Karpas-422 (cell line): ENCODE measurements at regions not wholly inside any gene's neighbourhood (a gene's known extent, or its start where the extent isn't known, plus 50 kb on each side); places are given as distances from the start of the nearest gene placed in this dataset.
"Not testable (repeated sequence)": the region's sequence is repeated elsewhere in the genome, so short reads cannot be mapped to it uniquely, and the experiment has no call there.

ENCODE experiments used
- DNase-seq: peaks from one replicate; pipeline ENCODE4 v3.0.0-alpha.2; 2015
- H2AFZ ChIP-seq: fragments of 200-600 bp; sonication (generic); 2 replicates; pipeline ENCODE4 v1.6.1; 2014; ENCODE audit warnings: antibody characterized with exemption, low read length, mixed read lengths
- H3K27ac ChIP-seq: fragments of 200-600 bp; sonication (generic); 2 replicates; pipeline ENCODE4 v1.5.1; 2014; ENCODE audit warnings: mild to moderate bottlenecking, low read length, moderate library complexity
- H3K27me3 ChIP-seq: fragments of 200-600 bp; sonication (generic); 2 replicates; pipeline ENCODE4 v1.6.1; 2014; ENCODE audit warnings: low read length, mixed read lengths
- H3K36me3 ChIP-seq: fragments of 200-600 bp; sonication (generic); 2 replicates; pipeline ENCODE4 v1.6.1; 2014; ENCODE audit warnings: low read length, mixed read lengths; ENCODE audit not compliant: insufficient read depth
- H3K4me1 ChIP-seq: fragments of 200-600 bp; sonication (generic); 2 replicates; pipeline ENCODE4 v1.6.1; 2014; ENCODE audit warnings: mild to moderate bottlenecking, low read length, mixed read lengths
- H3K4me2 ChIP-seq: fragments of 200-600 bp; sonication (generic); 2 replicates; pipeline ENCODE4 v1.6.1; 2014; ENCODE audit warnings: low read length, low read depth, mild to moderate bottlenecking; ENCODE audit not compliant: poor library complexity, severe bottlenecking
- H3K4me3 ChIP-seq: fragments of 200-600 bp; sonication (generic); 2 replicates; pipeline ENCODE4 v1.5.1; 2014; ENCODE audit warnings: mild to moderate bottlenecking, antibody characterized with exemption, low read length, mixed read lengths
- H3K79me2 ChIP-seq: fragments of 200-600 bp; sonication (generic); 2 replicates; pipeline ENCODE4 v1.6.1; 2014; ENCODE audit warnings: mild to moderate bottlenecking, low read length, mixed read lengths
- H3K9ac ChIP-seq: fragments of 200-600 bp; sonication (generic); 2 replicates; pipeline ENCODE4 v1.6.0; 2014; ENCODE audit warnings: low read length
- H3K9me2 ChIP-seq: fragments of 200-600 bp; sonication (generic), shearing (Covaris generic); replicated peaks from 2 replicates; pipeline ENCODE4 v1.6.0; 2014; ENCODE audit warnings: mild to moderate bottlenecking, low read length, moderate library complexity; ENCODE audit not compliant: insufficient read depth
- H3K9me3 ChIP-seq: fragments of 300-700, 200-600 bp; sonication (generic); 2 replicates; pipeline ENCODE4 v1.6.1; 2014; ENCODE audit warnings: low read length, mixed read lengths
- H4K20me1 ChIP-seq: fragments of 200-600 bp; sonication (generic); 2 replicates; pipeline ENCODE4 v1.6.1; 2014; ENCODE audit warnings: mild to moderate bottlenecking, antibody characterized with exemption, low read length, low read depth; ENCODE audit not compliant: insufficient read depth

DNA sequence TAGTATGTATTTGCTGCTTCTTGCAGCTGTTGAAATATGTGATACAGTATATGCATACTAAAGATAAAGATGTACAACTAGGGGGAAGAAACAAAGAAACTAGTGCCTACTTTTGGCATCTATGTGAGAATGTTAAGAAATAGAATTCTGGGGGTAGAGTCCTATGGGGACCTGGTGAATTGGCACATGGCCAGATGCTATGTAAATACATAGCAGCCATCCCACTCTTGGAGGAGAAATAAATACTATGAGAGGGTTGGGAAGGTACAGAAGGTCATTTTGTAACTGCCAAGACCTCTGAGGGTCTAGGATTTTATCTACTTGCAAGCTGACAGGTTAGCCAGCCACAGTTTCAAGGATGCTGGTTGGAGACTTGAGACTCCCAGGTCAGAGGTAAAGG is 298.3 kb upstream of the TBL1XR1 start:
- no peaks in the 10 kb centered on the region for H3K27me3 ChIP-seq
- H3K27ac ChIP-seq: no peak overlapping the region
- no peaks in the 10 kb centered on the region for H3K4me1 ChIP-seq
- H3K9ac ChIP-seq: no peak overlapping the region
- no peaks in the 10 kb centered on the region for H3K79me2 ChIP-seq
- no peak for DNase-seq
- H3K9me2 ChIP-seq: no peaks in the 10 kb centered on the region
- no peak overlapping the region for H3K4me2 ChIP-seq
- H3K4me3 ChIP-seq: no peak overlapping the region
- no peaks in the 10 kb centered on the region for H4K20me1 ChIP-seq
- H3K9me3 ChIP-seq: no peaks in the 10 kb centered on the region
- no peaks in the 10 kb centered on the region for H3K36me3 ChIP-seq
- H2AFZ ChIP-seq: no peak overlapping the region

GRCh38 chr3:177498037-177498857 is 301.0 kb upstream of the TBL1XR1 start:
- Histone ChIP-seq H3K4me2 (no peak overlapping the region), H3K27ac (no peak overlapping the region), H3K4me3 (no peak overlapping the region), H3K9ac (no peak overlapping the region), H3K9me2 (no peaks in the 10 kb centered on the region), H2AFZ (no peak overlapping the region), H3K4me1 (no peaks in the 10 kb centered on the region), H3K79me2 (no peaks in the 10 kb centered on the region), H4K20me1 (no peaks in the 10 kb centered on the region), H3K36me3 (no peaks in the 10 kb centered on the region), H3K27me3 (no peaks in the 10 kb centered on the region), H3K9me3 (no peaks in the 10 kb centered on the region)
- no peak for DNase-seq

DNA sequence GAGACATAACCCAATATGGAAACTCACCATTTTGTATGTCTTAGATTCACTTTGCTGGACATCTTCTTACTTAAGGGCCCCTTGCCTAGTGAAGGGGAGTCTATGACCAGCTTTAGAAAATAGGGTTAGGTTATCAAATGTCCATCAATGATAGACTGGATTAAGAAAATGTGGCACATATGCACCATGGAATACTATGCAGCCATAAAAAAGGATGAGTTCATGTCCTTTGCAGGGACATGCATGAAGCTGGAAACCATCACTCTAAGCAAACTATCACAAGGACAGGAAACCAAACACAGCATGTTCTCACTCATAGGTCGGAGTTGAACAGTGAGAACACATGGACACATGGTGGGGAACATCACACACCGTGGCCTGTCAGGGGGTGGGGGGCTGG is 301.8 kb upstream of the TBL1XR1 start:
- not testable (repeated sequence) for H3K4me3 ChIP-seq, H3K9me2 ChIP-seq, H3K27me3 ChIP-seq, H3K9ac ChIP-seq, H4K20me1 ChIP-seq, H3K27ac ChIP-seq, DNase-seq, H3K36me3 ChIP-seq, H2AFZ ChIP-seq, H3K79me2 ChIP-seq, H3K9me3 ChIP-seq, H3K4me1 ChIP-seq, H3K4me2 ChIP-seq

DNA sequence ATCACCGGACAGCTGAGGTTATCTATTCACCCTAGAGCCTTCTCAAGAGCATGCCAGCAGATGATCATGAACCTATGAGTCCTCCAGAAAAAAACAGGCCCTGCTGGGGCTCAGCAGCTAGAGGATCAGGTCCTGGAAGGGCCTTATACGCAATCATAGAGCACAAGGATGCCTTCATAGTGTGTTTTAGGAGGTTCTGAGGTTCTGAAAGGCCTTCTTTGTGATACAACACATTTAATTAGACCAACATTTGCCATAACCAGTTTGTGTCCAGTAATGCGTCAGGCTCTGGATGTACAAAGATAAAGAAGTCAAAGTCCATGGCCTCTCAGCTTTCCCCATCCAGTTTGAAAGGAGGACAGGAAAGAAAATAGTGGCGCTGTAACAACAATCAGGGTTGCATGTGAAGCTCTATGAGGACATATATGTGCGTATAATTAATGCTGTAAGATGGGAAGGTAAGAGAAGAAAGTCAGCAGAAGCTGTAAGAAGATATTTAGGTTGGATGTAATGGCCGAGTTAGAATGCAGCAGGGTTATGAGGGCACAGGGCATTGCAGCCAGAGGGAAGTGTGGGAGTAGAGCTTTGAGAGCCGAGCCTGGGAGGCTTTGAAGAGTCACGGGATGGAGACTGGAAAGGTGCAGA is 302.6 kb upstream of the TBL1XR1 start:
- no peak overlapping the region for H2AFZ ChIP-seq
- no peak overlapping the region for H3K9ac ChIP-seq
- no peaks in the 10 kb centered on the region for H3K9me3 ChIP-seq

GRCh38 chr3:177510693-177511216 is 313.5 kb upstream of the TBL1XR1 start:
- Histone ChIP-seq H3K9ac (no peak overlapping the region), H2AFZ (no peak overlapping the region), H3K27ac (no peak overlapping the region), H4K20me1 (no peaks in the 10 kb centered on the region), H3K4me2 (no peak overlapping the region), H3K4me1 (no peaks in the 10 kb centered on the region), H3K9me3 (no peaks in the 10 kb centered on the region), H3K79me2 (no peaks in the 10 kb centered on the region), H3K9me2 (no peaks in the 10 kb centered on the region), H3K27me3 (no peaks in the 10 kb centered on the region), H3K36me3 (no peaks in the 10 kb centered on the region), H3K4me3 (no peak overlapping the region)
- no peak for DNase-seq

More for the DNA sequence above, 302.6 kb upstream of the TBL1XR1 start:
- H4K20me1 ChIP-seq: no peaks in the 10 kb centered on the region
- H3K4me3 ChIP-seq: no peak overlapping the region
- no peaks in the 10 kb centered on the region for H3K9me2 ChIP-seq
- no peak overlapping the region for H3K4me2 ChIP-seq
- H3K36me3 ChIP-seq: no peaks in the 10 kb centered on the region
- no peaks in the 10 kb centered on the region for H3K27me3 ChIP-seq
- no peak overlapping the region for H3K27ac ChIP-seq
- H3K79me2 ChIP-seq: no peaks in the 10 kb centered on the region
- H3K4me1 ChIP-seq: no peaks in the 10 kb centered on the region
- no peak for DNase-seq

- no peak overlapping the region for H3K27ac ChIP-seq
- no peaks in the 10 kb centered on the region for H3K9me3 ChIP-seq
- no peak overlapping the region for H2AFZ ChIP-seq
- no peak for DNase-seq
- H3K27me3 ChIP-seq: no peaks in the 10 kb centered on the region
- no peaks in the 10 kb centered on the region for H3K79me2 ChIP-seq
- H3K4me2 ChIP-seq: no peak overlapping the region
- no peaks in the 10 kb centered on the region for H4K20me1 ChIP-seq
- H3K36me3 ChIP-seq: no peaks in the 10 kb centered on the region
- H3K9me2 ChIP-seq: no peaks in the 10 kb centered on the region
- no peak overlapping the region for H3K9ac ChIP-seq
- H3K4me3 ChIP-seq: no peak overlapping the region
- no peaks in the 10 kb centered on the region for H3K4me1 ChIP-seq
Measured at GRCh38 chr3:177512945-177513814, 315.9 kb upstream of the TBL1XR1 start.

GRCh38 chr3:177513815-177514610 is 316.7 kb upstream of the TBL1XR1 start:
- no peaks in the 10 kb centered on the region for H3K9me3 ChIP-seq
- H3K9me2 ChIP-seq: no peaks in the 10 kb centered on the region
- H3K27ac ChIP-seq: no peak overlapping the region
- no peak overlapping the region for H3K9ac ChIP-seq
- H3K36me3 ChIP-seq: no peaks in the 10 kb centered on the region
- H3K4me3 ChIP-seq: no peak overlapping the region
- no peak overlapping the region for H2AFZ ChIP-seq
- H3K27me3 ChIP-seq: no peaks in the 10 kb centered on the region
- H3K4me2 ChIP-seq: no peak overlapping the region
- DNase-seq: no peak
- H3K4me1 ChIP-seq: no peaks in the 10 kb centered on the region
- H3K79me2 ChIP-seq: no peaks in the 10 kb centered on the region
- no peaks in the 10 kb centered on the region for H4K20me1 ChIP-seq
